Prostate gland (tissue), 2 donors: ENCODE measurements at regions not wholly inside any gene's neighbourhood (a gene's known extent, or its start where the extent isn't known, plus 50 kb on each side); places are given as distances from the start of the nearest gene placed in this dataset.

Source experiments
- POLR2AphosphoS5 ChIP-seq: sonication (generic); formaldehyde crosslinking; IDR thresholded peaks from one replicate; pipeline ENCODE4 v1.6.1; 2017; ENCODE audit warnings: antibody characterized with exemption
- TF ChIP-seq, protein P1 (sequence below), 4 experiments: fragments of 200-600 bp in 2 of 4; fragments of 450-650 bp in 2 of 4; sonication (generic) in 2 of 4; IDR thresholded peaks; 1 replicate in 3 of 4; 2 replicates in 1 of 4; pipeline ENCODE4 v1.5.1; 2016 to 2019; ENCODE audit warnings: antibody characterized with exemption in 4 of 4, mild to moderate bottlenecking in 2 of 4, moderate library complexity in 2 of 4

DNA sequence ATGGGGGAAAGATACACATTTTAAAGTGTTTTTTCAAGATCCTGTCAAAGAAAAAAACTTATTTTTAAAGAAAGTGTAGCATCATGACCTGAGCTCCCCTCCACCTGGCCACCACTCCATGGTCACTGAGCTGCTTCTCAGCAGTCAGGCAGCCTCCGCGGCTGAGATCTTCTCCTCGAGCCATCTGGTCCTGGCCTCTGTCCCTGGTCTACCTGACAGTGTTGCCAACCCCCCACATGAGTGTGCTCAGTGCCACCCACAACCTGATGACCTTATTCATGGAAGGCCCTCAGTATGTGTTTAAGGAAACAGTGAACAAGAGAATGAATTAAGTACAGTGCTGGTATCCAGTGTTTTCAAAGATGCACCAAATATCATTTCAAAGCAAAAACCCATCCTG lies 694.5 kb upstream of the NRP1 start:
- TF ChIP-seq, protein P1, sequence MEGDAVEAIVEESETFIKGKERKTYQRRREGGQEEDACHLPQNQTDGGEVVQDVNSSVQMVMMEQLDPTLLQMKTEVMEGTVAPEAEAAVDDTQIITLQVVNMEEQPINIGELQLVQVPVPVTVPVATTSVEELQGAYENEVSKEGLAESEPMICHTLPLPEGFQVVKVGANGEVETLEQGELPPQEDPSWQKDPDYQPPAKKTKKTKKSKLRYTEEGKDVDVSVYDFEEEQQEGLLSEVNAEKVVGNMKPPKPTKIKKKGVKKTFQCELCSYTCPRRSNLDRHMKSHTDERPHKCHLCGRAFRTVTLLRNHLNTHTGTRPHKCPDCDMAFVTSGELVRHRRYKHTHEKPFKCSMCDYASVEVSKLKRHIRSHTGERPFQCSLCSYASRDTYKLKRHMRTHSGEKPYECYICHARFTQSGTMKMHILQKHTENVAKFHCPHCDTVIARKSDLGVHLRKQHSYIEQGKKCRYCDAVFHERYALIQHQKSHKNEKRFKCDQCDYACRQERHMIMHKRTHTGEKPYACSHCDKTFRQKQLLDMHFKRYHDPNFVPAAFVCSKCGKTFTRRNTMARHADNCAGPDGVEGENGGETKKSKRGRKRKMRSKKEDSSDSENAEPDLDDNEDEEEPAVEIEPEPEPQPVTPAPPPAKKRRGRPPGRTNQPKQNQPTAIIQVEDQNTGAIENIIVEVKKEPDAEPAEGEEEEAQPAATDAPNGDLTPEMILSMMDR (IDR thresholded peaks at IDR 0.05) = no peak
- no peak for TF ChIP-seq POLR2AphosphoS5
